GM18498 (cell line): ENCODE measurements at regions not wholly inside any gene's neighbourhood (a gene's known extent, or its start where the extent isn't known, plus 50 kb on each side); places are given as distances from the start of the nearest gene placed in this dataset.
A peak's percentile ranks its signal among the peaks of the same experiment; 100 is the strongest.
"Not testable (repeated sequence)": the region's sequence is repeated elsewhere in the genome, so short reads cannot be mapped to it uniquely, and the experiment has no call there.

Source experiments
- ATAC-seq: cut with Tn5 transposase; IDR thresholded peaks from one replicate; pipeline ENCODE4 v1.9.1; 2021; ENCODE audit warnings: mild to moderate bottlenecking, moderate library complexity; ENCODE audit not compliant: unreplicated experiment

- not testable (repeated sequence) for ATAC-seq
Measured at GRCh38 chr1:214095896-214096295, 108.1 kb downstream of the PROX1 start.

- ATAC-seq, result no peak
Measured at GRCh38 chr1:214101246-214101645, 113.5 kb downstream of the PROX1 start.

GRCh38 chr1:214101828-214102227, 114.1 kb downstream of the PROX1 start:
- ATAC-seq, result no peak

GRCh38 chr1:214102907-214103306, 115.1 kb downstream of the PROX1 start:
- no peak for ATAC-seq

DNA sequence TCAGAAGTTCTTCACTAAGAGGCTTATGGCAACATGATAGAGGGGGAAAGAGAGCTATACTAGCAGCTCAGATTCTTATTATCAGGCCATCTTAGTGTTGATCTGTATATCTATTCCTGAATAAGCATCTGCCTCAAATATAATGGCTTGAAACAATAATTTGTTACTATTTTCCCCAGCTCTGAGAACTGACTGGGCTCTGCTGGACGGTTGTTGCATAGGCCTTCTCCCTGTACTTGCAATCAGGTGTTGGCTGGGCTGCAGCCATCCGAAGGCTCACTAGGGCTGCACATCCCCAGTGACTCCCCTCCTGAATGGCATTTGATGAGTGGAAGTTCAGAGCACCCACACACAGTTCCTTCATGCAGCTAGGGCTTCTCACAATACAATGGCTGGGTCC, 116.0 kb downstream of the PROX1 start:
- no peak for ATAC-seq

DNA sequence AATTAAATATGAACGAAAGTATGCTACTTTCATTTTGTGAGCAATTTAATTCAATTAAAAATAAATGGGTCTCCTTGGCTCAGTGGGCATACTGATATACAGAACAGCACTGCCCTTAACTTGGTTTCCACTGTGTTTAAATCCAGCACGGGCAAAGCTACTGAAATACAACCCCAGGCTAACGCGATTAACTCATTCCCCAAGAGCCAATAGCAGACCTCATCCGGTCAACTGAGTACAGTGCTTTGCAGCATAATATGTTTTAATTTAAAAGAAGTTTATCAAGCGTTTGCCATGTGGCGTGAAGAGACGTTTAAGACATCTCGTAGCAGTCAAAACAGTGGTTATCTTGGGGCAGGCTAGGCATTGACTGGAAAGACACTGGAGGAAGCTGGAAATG, 118.6 kb downstream of the PROX1 start:
- ATAC-seq, result no peak

GRCh38 chr1:214107322-214108096, 119.7 kb downstream of the PROX1 start:
- ATAC-seq, result no peak

DNA sequence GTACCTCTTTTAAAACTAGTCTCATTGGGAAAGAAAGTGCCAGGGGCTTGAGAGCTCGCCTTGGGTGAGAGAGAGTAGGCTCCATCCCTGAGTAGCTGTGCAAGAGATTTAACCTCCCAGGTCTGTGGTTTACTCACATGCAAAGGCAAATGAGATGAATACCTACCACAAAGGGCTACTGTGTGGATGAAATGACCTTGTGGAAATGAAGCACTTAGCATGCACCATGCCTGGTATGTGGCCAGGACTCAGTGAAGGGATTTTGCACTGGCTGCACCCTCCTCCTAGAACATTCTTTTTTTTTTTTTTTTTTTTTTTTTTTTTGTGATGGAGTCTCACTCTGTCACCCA, 120.3 kb downstream of the PROX1 start:
- ATAC-seq, result no peak

DNA sequence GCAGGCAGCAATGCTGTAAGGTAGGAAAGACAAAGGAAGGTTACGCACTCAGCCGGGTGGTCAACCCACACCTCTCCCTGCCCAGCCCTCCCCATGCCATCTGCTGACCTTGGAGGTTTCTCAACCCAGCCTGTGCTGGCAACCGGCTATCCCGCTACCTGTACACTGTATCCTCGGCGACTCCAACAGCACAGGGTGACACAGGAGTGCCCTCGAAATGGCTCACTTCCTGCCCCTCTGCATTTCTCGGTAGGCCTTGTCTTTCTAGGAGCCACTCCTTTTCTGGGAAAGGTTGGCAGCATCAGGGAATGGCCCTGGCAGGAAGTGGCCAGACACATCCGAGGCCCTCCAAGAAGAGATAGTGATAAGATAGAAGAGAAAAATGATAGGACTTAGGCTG, 124.0 kb downstream of the PROX1 start:
- ATAC-seq, result no peak

- no peak for ATAC-seq
Measured at GRCh38 chr1:214116258-214116657, 128.5 kb downstream of the PROX1 start.

DNA sequence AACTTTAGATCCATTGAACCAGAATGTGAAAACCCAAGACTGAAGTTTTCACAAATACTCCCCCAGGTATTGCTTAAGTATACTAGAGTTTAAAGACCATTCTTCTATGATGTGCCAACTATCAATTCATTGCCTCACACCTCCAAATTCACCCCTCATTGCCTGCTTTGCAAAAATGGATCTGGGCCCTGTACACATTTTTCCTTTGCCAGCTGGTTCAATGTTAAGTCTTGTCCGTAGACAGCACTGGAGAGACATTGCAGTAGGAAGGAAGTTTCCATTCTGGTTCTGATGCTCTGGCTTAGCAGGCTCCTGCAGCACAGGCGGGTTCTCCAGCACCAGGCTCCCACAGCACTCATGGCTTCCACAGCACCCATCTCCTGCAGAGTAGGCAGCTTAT, 130.0 kb downstream of the PROX1 start:
- ATAC-seq, result no peak

DNA sequence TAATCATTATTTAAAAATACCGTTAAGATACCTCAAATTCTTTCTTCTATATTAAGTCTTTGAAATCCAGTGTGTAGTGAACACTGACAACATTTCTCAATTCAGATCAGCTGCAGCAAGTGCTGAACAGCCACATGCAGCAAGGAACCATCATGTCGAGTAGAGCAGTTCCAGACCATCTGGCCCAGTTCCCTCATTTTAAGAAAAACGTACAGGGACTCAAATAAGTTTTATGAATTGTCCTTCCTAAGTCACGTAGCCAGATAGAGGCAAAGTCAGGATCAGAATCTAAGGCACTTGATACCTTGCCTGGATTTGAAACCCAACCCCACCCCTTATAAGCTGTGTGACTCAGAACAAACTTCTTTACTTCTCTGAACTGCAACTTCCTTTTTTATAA, 132.4 kb downstream of the PROX1 start:
- no peak for ATAC-seq

GRCh38 chr1:214120951-214121350, 133.2 kb downstream of the PROX1 start:
- no peak for ATAC-seq

DNA sequence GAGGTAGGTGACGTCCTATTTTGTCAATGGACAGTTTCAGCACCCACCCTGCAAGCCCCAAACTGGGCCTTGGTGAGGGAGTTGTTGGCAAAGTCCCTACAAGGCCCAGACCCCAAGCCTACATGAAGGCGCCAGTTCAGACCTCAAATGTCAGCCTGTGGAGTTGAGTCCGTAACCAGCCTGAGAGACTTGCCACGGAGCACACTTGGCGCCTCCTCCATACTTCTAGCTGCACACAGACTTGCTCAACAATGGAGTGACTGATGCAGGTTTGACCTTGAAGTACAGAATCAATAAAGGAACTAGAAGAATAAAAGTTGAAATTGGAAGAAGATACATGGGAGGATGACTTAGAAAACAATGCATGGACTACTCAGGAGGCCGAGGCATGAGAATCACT, 134.3 kb downstream of the PROX1 start:
- ATAC-seq, result no peak

GRCh38 chr1:214123061-214123784, 135.4 kb downstream of the PROX1 start:
- peak; percentile 87 for ATAC-seq

DNA sequence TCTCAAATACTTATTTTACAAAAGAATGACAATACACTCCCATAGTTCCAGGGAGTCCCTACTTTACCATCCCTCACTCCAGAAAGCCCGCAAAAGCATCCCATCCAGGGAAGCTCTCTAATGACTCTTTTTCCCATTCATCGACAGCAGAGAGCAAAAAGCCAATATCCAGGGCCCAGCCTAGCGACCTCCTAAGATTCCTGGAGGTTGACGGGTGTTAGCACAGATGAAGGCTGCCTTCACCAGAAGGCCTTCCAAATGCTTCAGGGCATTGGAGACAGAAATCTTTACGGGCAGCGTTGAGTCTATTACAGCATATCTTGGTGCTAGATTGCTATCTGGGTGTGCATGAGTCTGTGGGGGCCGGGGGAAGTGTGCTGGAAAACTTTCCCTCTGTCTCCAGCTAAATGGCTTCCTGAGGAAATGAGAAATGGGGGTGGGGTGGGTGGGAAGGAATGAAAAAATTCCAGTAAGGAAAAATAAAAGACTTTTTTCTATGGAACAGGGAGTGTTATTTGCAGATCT, 136.6 kb downstream of the PROX1 start:
- ATAC-seq, result no peak

- no peak for ATAC-seq
Measured at GRCh38 chr1:214124915-214125314, 137.1 kb downstream of the PROX1 start.

DNA sequence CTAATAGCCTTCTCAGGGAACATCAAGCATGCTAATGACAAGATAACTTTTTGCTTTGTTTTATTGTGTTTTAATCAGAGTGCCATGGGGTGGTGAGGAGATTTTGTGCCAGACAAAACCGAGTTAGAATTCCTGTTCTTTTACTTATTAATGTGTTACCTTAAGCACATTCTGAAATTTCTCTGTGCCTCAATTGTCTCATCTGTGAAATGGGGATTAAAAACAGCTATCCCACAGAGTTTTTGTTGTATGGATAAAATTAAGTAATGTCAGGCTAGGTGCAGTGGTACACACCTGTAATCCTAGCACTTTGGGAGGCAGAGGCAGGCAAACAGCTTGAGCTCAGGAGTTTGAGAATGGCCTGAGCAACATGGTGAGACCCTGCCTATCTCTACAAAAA, 138.0 kb downstream of the PROX1 start:
- no peak for ATAC-seq

DNA sequence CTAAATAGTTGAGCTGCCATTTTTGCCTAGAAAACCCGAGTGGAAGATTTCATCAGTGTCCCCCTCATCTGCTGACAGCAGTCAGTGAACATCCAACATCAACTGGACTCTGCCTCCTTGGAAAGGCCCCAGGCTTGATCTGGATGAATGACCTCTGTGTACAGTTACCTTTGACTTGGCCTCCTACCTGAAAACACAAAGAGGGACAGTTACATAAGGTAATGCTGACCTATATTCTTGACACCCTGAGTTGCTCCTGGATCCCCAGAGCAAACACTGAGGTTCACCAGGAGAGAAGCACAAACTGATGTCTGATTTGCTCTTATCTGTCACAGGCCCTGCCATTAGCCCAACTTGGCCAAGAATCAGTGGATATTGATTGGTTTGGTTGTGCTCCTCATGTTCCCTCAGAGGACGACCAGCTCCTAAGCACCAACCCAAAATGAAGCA, 138.9 kb downstream of the PROX1 start:
- ATAC-seq, result no peak

GRCh38 chr1:214127705-214128104, 139.9 kb downstream of the PROX1 start:
- no peak for ATAC-seq

DNA sequence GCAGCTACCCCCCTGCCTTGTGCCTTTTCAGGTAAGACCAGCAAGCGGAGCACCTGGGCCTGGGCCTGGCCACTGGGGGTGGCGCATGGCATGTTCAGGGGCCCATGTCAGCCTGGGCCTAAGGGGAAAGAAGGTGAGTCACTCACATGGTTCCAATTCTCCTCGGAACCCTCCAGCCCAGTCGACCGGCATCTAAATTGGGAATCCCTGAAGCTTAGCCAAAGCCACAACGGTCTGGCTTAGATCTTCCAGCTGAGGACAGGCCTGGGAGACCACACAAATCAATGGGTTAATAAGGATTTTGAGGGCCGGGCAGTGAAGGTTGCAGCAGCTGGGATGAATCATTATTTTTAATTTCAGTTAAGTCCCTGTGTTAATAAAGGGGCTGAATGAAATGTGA, 145.1 kb upstream of the SMYD2 start:
- no peak for ATAC-seq

DNA sequence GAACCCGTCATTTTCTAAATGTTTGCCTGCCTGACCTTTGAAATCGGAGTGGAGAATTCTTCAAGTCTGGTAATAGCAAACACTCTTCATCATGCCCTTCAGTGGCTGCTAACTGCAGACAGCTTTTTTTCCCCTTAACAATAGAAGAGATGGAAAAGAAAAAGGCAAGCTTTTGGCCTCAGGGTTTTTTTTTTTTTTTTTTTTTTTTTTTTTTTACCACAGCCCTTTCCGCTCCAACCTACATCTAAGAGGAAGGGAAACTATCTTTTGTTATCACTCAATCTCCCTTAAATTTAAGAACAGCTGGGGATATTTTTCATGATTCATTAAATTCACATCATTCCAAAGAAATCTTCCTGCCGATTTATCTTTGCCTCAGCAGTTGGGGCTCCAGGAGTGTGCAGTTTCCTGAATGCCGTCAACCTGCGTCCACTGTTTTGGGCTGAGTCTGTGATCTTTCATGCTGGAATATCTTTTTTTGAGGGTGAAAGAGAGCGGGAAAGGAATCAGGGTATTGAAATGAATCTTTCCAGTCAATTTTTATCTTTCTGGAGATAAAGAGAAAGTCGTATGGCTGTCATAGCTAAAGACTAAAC, 144.5 kb upstream of the SMYD2 start:
- ATAC-seq, result no peak
